T-helper 1 cell (primary cell): ENCODE measurements at regions not wholly inside any gene's neighbourhood (a gene's known extent, or its start where the extent isn't known, plus 50 kb on each side); places are given as distances from the start of the nearest gene placed in this dataset.
A peak's percentile ranks its signal among the peaks of the same experiment; 100 is the strongest.
"Not testable (repeated sequence)": the region's sequence is repeated elsewhere in the genome, so short reads cannot be mapped to it uniquely, and the experiment has no call there.

Source experiments
- DNase-seq, 5 donors: peaks; one replicate each; pipeline ENCODE4 v3.0.0-alpha.2; 2012 to 2020

DNA sequence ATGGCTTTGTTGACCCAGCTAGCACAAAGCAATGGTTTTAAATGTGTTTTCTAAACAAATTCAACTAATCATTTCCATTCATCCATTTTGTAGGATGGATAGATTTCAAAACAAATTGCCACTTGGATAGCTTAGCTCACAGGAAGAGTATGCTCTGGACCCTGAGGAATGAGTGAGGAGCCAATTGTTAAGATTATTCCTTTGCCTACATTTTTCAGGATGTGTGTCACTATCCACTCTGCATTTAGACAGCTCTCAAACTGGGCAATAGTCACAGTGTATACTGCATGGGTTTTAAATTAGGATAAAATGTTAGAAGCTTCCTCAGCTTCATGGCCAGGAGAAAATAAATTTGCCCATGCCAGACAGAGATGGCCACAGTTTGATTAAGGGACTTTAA lies 605.6 kb upstream of the TEX47 start:
- DNase-seq, result no peak

GRCh38 chr7:89401690-89402089 lies 606.2 kb upstream of the TEX47 start:
- no peak for DNase-seq

GRCh38 chr7:89451911-89452310 lies 656.4 kb upstream of the TEX47 start:
- DNase-seq, result no peak

DNA sequence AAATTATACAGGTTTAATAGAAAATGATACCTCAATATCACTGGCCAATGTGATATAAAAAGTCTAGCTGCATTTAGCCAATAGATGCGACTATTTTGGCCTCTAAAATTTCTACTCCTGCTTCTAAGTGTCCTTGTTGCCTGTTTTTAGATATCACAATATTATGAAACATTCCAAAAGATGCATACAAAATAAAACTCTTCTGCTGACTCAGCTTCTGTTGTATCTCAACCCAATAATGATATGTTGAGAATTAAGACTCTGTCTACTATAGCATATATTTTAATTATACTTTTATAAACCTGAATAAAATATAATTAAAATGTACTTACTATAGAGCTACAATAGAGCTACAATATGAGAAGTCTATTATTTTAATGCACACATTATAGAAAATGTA lies 661.0 kb upstream of the TEX47 start:
- DNase-seq, result no peak

DNA sequence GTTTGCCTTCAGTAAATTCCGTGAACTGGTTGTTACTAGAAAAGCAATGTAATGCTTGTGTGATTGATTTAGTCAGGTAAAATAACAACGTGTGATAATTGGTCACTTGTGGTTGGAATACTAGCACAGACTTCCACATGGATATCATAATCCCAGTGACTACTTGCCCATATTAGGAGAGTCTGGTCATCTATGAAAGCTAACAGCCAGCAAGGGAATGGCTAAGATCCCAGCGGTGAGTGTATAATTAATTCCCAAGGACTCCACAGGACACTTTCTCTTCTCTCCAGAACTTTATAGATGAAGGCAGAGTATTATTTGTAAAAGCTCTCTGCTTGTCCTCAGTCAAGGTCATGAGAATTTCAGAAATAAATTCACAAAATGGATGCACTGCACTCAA lies 662.6 kb upstream of the TEX47 start:
- DNase-seq, result no peak

- DNase-seq, result no peak
Measured at GRCh38 chr7:89474456-89474855, 678.9 kb upstream of the TEX47 start.

DNA sequence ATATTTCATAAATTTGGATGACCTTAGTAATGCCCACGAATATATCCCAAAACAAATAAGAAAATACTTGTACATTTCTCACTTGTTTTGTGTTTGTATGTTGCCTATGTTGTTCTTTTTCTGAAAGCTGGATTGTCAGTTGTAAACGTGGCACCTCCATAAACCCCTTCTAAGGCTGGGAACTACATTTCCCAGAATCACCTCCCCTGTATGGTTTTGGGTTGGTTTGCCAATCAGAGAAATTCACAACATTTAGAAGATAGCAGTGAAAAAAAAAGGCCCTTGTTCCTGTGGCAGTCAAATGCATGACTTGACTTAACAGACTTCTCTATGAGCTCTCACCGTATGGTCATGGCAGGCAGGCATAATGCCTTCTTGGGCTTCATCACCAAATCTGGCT lies 676.3 kb upstream of the STEAP1 start:
- no peak for DNase-seq

DNA sequence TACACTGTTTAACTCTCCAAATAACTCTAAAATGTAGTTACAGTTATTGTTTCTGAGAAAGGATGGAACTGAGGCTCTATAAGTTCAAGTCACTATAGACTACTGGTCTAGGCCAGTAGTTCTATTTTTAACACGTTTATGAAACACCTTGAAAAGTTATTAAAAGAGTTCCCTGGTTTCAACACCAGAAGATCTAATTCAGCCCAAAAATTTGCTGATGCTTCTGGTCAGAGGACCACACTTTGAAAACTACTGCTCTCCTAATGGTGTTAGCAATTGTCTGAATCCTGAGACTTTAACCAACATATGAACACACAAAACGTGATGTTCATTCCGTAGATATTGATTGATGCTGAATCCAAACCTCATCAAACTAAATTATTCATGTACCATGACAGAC lies 658.6 kb upstream of the STEAP1 start:
- DNase-seq, result no peak

- no peak for DNase-seq
Measured at GRCh38 chr7:89500084-89500483, 654.2 kb upstream of the STEAP1 start.

GRCh38 chr7:89503281-89503680 lies 651.0 kb upstream of the STEAP1 start:
- DNase-seq, result no peak

GRCh38 chr7:89507034-89507433 lies 647.2 kb upstream of the STEAP1 start:
- no peak for DNase-seq

DNA sequence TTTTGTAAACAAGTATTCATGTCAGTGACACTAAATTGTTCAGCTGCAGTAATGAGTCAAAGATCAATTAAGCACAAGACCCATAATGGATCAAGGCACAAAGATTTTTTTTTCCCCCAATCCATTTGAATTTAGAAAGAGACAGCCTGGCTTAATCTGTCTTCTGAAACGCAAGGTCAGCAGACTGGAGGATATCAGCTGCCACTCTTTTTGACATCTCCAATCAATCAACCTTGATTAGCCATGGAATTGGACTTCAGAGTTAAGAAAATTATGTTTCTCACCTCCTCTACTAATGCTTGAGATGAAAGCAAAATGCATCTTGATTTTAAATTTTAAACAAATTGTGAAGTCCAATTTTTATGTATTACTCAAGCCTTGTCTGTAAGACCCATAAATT lies 642.4 kb upstream of the STEAP1 start:
- DNase-seq, result no peak

- DNase-seq, result no peak
Measured at GRCh38 chr7:89514970-89515369, 639.3 kb upstream of the STEAP1 start.

- DNase-seq, result no peak
Measured at GRCh38 chr7:89517815-89518214, 636.5 kb upstream of the STEAP1 start.

- DNase-seq, result no peak
Measured at GRCh38 chr7:89549768-89550167, 604.5 kb upstream of the STEAP1 start.

DNA sequence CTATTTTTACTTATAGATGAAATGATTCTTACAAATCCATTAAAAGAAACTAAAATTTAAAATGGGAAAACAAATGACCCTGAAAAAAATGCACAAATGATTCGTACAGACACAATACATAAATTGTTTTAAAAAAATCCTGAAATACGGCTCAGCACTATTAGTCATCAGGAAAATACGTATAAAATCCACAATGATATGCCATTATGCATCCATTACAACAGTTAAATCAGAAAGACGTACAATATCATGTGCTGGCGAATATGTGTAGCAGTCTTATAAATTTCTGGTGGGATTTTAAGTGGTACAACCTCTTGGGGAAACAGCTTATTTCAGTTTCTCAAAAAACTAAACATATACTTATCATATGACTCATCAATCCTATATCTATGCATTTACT lies 600.1 kb upstream of the STEAP1 start:
- DNase-seq, result no peak

- no peak for DNase-seq
Measured at GRCh38 chr7:89559596-89559995, 594.7 kb upstream of the STEAP1 start.

DNA sequence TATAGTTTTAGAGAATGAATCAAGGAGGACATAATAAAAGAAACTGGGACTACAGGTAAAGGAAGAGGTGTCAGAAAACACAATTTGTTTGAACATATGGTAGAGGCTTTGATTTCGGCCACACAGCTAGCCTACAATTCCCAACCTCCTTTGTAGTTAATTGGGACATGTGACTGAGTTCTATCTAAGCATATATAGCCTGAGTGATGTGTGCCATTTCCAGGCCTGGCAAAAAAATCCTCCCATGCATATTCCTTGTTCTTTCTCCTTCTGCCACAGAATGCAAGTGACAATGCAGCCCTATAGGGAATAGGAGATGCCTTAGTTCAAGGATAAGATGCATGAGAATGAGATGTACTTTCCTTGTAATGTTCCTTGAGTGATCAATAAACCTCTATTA lies 590.7 kb upstream of the STEAP1 start:
- DNase-seq, result no peak

DNA sequence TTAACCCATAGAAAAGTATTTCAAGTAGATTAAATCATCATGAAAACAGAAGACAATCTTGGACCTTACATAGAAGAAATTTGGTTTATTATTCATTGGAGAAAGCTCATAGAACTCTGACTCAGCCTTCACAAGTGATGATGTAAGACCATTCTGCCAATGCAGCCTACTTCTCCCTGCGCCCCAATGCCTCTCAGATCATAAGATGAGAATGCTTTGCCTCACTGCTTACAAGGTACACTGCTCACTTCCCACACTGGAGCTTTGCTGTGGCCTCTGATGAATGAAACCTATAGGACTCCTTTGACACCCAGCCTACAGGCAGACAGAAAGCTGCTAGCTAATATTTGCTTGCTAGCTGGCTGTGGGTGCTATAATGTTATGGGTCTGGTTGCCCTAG lies 569.4 kb upstream of the STEAP1 start:
- no peak for DNase-seq

DNA sequence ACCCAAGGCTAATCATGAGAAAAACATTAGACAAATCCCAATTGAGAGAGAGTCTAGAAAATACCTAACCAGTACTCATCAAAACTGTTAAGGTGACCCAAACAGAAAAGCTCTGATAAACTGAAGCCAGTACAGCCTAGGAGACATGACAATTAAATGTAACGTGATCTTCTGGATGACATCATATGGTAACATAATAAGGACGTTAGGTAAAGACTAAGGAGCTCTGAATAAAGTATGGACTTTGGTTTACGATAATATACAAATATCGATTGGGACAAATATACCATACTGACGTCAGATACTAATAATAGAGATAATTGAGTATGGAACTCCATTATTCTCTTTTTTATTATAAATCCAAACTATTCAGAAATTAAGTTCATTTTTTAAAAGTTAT lies 561.1 kb upstream of the STEAP1 start:
- no peak for DNase-seq

DNA sequence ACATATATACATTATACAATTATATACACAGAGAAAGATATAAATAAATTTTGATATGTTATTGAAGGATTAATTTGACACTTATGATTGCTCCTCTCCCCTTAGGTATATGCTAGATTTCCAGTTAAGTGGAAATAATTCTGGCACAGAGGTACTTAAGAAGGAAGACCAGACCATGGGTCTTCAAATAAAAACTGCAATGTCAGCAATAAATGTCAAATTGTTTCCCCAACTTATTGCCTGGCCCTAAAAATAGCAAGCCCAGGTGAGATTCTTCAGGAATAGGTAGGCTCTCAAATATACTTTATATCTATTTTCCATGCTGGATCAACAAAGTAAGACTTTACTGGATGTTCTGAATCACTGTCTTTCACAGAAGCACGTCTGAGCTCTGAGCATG lies 551.3 kb upstream of the STEAP1 start:
- DNase-seq, result no peak

DNA sequence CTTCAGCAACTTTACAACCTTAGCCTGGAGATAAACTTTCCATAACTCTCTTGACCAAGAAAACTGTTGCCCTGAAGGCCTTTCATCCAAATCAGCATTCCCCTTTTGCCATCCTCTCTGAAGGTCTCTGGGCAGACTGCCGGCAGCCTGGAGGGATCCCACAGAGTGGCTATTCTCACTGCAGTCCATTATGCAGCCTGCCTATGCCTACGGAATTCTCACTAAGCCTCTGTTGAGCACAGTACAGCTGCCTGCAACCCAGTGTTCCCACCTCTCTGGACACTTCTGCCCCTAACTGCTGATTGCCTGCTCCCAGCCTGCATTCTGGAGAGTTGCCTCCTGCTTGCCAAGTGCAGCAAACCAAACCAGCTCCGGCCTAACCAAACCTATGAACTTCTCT lies 548.9 kb upstream of the STEAP1 start:
- no peak for DNase-seq

GRCh38 chr7:89606511-89606910 lies 547.8 kb upstream of the STEAP1 start:
- DNase-seq, result no peak

GRCh38 chr7:89607792-89608191 lies 546.5 kb upstream of the STEAP1 start:
- peak in 2 of 5 donors; percentile 9 to 50 for DNase-seq

DNA sequence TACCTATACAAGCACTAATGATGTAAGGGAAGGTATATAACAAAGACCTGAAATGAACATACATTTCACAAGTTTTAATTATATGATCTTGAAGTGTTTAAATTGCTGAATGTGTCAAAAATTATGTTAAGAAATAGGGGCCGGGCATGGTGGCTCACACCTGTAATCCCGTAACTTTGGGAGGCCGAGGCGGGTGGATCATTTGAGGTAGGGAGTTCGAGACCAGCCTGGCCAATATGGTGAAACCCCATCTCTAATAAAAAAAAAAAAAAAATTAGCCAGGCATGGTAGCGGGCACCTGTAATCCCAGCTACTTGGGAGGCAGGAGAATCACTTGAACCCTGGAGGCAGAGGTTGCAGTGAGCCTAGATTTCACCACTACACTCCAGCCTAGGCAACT lies 537.4 kb upstream of the STEAP1 start:
- DNase-seq, result not testable (repeated sequence)

DNA sequence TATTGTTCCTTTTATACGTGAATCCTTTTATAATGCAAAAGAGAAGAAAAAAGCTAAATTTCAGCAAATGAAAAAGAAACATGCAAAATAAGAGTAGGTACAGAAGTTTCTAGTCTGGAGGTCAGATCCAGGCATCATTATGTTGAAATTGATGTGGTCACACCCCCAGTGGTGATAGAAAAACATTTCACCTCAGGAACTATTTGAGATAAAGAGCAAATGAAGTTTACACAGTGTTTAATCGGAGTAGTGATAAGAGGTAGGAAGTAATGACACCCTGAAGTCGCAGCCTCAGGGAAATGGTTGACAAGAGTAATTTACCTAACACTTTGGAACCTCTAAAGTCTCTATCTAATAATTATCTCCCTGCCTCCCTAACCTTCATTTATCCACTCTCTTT lies 536.0 kb upstream of the STEAP1 start:
- no peak for DNase-seq
